ENCODE measurements at regions not wholly inside any gene's neighbourhood (a gene's known extent, or its start where the extent isn't known, plus 50 kb on each side); places are given as distances from the start of the nearest gene placed in this dataset.

GRCh38 chr3:117836296-117836695 lies 1126.7 kb downstream of the TUSC7 start:
- no peak overlapping the region for H3K27ac ChIP-seq
- TF ChIP-seq, protein P1, sequence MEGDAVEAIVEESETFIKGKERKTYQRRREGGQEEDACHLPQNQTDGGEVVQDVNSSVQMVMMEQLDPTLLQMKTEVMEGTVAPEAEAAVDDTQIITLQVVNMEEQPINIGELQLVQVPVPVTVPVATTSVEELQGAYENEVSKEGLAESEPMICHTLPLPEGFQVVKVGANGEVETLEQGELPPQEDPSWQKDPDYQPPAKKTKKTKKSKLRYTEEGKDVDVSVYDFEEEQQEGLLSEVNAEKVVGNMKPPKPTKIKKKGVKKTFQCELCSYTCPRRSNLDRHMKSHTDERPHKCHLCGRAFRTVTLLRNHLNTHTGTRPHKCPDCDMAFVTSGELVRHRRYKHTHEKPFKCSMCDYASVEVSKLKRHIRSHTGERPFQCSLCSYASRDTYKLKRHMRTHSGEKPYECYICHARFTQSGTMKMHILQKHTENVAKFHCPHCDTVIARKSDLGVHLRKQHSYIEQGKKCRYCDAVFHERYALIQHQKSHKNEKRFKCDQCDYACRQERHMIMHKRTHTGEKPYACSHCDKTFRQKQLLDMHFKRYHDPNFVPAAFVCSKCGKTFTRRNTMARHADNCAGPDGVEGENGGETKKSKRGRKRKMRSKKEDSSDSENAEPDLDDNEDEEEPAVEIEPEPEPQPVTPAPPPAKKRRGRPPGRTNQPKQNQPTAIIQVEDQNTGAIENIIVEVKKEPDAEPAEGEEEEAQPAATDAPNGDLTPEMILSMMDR (IDR thresholded peaks at IDR 0.05) = no peak
- no peak for TF ChIP-seq POLR2A (IDR thresholded peaks at IDR 0.05)
- no peak overlapping the region for H3K4me3 ChIP-seq
- H3K4me1 ChIP-seq = no peaks in the 10 kb centered on the region
- H3K9me3 ChIP-seq = no peaks in the 10 kb centered on the region
- 35% methylated on average over 1 of the region's 1 CpG for WGBS, 2 donors
- intact Hi-C loops (cut with DNase I) = no loop called here
- H3K36me3 ChIP-seq = no peaks in the 10 kb centered on the region
- no peaks in the 10 kb centered on the region for H3K27me3 ChIP-seq
- DNase-seq = no peak

DNA sequence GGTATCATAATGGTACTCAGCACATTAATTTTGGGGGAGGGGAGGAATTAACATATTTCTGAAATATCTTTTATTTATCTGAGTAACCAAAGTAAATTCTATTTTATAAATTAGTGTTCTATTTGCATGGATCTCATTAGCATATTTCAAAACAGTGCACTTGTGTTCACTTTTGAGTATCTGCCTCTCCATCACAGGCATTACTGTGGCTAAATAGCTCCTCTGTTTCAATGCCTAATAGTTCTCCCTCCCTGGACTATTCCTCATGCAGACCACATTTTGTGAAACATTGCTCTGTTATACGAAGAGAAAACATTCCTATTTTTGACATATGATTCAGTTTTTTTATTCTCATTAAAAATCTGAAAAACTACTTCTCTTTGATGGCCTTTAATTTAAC lies 1127.8 kb downstream of the TUSC7 start:
- WGBS, 2 donors = 58 to 75% methylated on average over 1 of the region's 1 CpG
- H3K9me3 ChIP-seq = no peaks in the 10 kb centered on the region
- no peak overlapping the region for H3K27ac ChIP-seq
- TF ChIP-seq POLR2A (IDR thresholded peaks at IDR 0.05) = no peak
- TF ChIP-seq, protein P1 (IDR thresholded peaks at IDR 0.05) = no peak
- no peak for DNase-seq
- no peaks in the 10 kb centered on the region for H3K36me3 ChIP-seq
- H3K4me1 ChIP-seq = no peaks in the 10 kb centered on the region
- H3K4me3 ChIP-seq = no peak overlapping the region
- H3K27me3 ChIP-seq = no peaks in the 10 kb centered on the region
- intact Hi-C loops (cut with DNase I) = no loop called here

DNA sequence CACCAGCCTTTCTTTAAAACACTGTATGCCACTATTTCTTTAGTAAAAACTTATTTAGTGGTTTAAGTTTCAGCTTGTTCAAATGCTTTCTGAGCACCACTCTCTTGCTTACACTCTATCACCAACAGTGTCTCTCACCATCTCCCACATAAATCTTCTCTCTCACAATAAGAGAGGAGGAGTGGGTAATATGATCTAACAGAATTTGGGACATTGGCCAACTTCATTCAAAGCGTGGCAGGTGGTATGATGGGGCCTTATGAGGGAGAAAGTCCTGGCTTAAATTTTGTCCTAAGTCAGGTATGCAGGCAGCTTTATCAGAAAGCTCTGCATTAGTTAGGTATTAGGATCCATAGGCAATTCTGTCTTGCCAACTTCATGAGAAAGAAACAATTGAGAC lies 1132.5 kb downstream of the TUSC7 start:
- Histone ChIP-seq H3K9me3 (no peaks in the 10 kb centered on the region), H3K4me3 (no peak overlapping the region), H3K36me3 (no peaks in the 10 kb centered on the region), H3K4me1 (no peaks in the 10 kb centered on the region), H3K27me3 (no peaks in the 10 kb centered on the region), H3K27ac (no peak overlapping the region)
- TF ChIP-seq, protein P1 (IDR thresholded peaks at IDR 0.05) = no peak
- no peak for TF ChIP-seq POLR2A (IDR thresholded peaks at IDR 0.05)
- 31 to 46% methylated on average over 1 of the region's 1 CpG for WGBS, 2 donors
- DNase-seq = no peak
- intact Hi-C loops (cut with DNase I) = no loop called here

DNA sequence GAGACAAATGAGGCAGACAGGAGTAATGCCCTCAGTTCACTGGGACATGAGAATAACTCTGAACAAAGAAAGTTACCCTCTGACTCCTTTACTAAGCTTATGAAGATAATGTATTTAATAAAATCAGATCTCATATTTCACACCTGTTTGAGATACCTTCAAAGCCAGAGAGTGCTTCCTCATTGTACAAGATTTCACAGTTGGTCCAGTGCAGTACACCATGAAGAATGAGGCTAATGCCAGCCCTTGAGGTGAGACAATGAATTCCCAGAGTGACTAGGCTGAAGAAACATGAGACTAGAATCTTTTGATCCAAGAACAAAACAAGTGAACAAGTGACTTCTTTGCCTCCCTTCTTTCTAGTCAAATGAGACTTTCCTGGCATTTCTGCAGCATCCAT lies 1133.8 kb downstream of the TUSC7 start:
- intact Hi-C loops (cut with DNase I) = no loop called here
- Histone ChIP-seq H3K4me1 (no peaks in the 10 kb centered on the region), H3K27me3 (no peaks in the 10 kb centered on the region), H3K27ac (no peak overlapping the region), H3K36me3 (no peaks in the 10 kb centered on the region), H3K4me3 (no peak overlapping the region), H3K9me3 (no peaks in the 10 kb centered on the region)
- no peak for TF ChIP-seq POLR2A (IDR thresholded peaks at IDR 0.05)
- TF ChIP-seq, protein P1 (IDR thresholded peaks at IDR 0.05) = no peak
- DNase-seq = no peak

DNA sequence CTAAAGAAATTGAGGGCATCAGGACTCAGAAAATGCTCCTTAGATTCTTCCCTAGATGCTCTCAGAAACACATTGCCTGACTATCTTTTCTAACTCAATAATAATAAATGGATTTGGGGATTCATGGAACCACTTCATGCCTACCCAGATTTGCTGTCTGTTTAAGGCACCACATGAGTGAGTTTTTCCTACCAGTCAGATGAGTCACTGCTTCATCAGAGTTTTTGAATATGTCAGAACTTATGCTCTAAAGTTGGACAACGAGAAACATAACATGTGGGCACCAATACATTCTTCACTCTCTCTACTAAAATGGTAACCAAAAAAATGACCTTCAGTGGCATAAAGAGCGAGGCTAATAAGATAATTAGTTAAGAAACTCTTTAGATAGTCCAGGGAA lies 1135.1 kb downstream of the TUSC7 start:
- TF ChIP-seq, protein P1 (IDR thresholded peaks at IDR 0.05) = no peak
- no peak for TF ChIP-seq POLR2A (IDR thresholded peaks at IDR 0.05)
- Histone ChIP-seq H3K27ac (no peak overlapping the region), H3K27me3 (no peaks in the 10 kb centered on the region), H3K36me3 (no peaks in the 10 kb centered on the region), H3K9me3 (no peaks in the 10 kb centered on the region), H3K4me1 (no peaks in the 10 kb centered on the region), H3K4me3 (no peak overlapping the region)
- 50 to 52% methylated on average over 2 of the region's 2 CpGs for WGBS, 2 donors
- intact Hi-C loops (cut with DNase I) = no loop called here
- DNase-seq = no peak
